Lower leg skin (tissue), 4 donors: ENCODE measurements at regions not wholly inside any gene's neighbourhood (a gene's known extent, or its start where the extent isn't known, plus 50 kb on each side); places are given as distances from the start of the nearest gene placed in this dataset.

Experiments used
- DNase-seq, 2 donors: peaks; one replicate each; pipeline ENCODE4 v3.0.0-alpha.2; 2019; ENCODE audit warnings: low spot score in 2 of 2
- H3K4me3 ChIP-seq: fragments of 200-600 bp; sonication (generic); 2 replicates; pipeline ENCODE4 v1.5.1; 2017; ENCODE audit warnings: mild to moderate bottlenecking, low read depth; ENCODE audit not compliant: poor library complexity, severe bottlenecking
- POLR2A ChIP-seq, 2 donors: fragments of 450-650 bp; IDR thresholded peaks; one replicate each; pipeline ENCODE4 v1.6.1; 2016 to 2017; ENCODE audit warnings: antibody characterized with exemption in 2 of 2, mild to moderate bottlenecking in 1 of 2, moderate library complexity in 1 of 2
- WGBS, 2 donors: methylation state at CpG; one replicate each; pipeline ENCODE4 v1.1.5; 2018; 5-methylcytosine and 5-hydroxymethylcytosine counted together
- intact Hi-C: fragments of 100-400 bp; cut with DNase I; formaldehyde crosslinking; loops from one replicate; pipeline ENCODE4 v1.15.0; 2023; ENCODE audit warnings: low total_unique reads
- TF ChIP-seq, protein P1 (sequence below), 3 donors: fragments of 450-650 bp; IDR thresholded peaks; one replicate each; pipeline ENCODE4 v1.5.1; 2016; ENCODE audit warnings: antibody characterized with exemption in 3 of 3, mild to moderate bottlenecking in 3 of 3, moderate library complexity in 2 of 3

DNA sequence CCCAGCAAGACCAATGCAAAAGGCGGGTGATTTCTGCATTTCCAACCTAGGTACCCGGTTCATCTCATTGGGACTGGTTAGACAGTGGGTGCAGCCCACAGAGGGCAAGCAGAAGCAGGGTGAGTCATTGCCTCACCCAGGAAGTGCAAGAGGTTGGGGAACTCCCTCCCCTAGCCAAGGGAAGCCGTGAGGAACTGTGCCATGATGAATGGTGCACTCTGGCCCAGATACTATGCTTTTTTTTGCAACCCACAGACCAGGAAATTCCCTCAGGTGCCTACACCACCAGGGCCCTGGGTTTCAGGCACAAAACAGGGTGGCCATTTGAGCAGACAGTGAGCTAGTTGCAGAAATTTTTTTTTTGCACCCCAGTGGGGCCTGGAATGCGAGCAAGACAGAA lies 662.6 kb upstream of the ACVR2A start:
- no peak for DNase-seq
- intact Hi-C loops = no loop called here
- H3K4me3 ChIP-seq = no peak overlapping the region
- 58 to 64% methylated on average over 4 of the region's 4 CpGs for WGBS, 2 donors
- no peak for TF ChIP-seq POLR2A (IDR thresholded peaks at IDR 0.05)
- TF ChIP-seq, protein P1, sequence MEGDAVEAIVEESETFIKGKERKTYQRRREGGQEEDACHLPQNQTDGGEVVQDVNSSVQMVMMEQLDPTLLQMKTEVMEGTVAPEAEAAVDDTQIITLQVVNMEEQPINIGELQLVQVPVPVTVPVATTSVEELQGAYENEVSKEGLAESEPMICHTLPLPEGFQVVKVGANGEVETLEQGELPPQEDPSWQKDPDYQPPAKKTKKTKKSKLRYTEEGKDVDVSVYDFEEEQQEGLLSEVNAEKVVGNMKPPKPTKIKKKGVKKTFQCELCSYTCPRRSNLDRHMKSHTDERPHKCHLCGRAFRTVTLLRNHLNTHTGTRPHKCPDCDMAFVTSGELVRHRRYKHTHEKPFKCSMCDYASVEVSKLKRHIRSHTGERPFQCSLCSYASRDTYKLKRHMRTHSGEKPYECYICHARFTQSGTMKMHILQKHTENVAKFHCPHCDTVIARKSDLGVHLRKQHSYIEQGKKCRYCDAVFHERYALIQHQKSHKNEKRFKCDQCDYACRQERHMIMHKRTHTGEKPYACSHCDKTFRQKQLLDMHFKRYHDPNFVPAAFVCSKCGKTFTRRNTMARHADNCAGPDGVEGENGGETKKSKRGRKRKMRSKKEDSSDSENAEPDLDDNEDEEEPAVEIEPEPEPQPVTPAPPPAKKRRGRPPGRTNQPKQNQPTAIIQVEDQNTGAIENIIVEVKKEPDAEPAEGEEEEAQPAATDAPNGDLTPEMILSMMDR (IDR thresholded peaks at IDR 0.05) = no peak

DNA sequence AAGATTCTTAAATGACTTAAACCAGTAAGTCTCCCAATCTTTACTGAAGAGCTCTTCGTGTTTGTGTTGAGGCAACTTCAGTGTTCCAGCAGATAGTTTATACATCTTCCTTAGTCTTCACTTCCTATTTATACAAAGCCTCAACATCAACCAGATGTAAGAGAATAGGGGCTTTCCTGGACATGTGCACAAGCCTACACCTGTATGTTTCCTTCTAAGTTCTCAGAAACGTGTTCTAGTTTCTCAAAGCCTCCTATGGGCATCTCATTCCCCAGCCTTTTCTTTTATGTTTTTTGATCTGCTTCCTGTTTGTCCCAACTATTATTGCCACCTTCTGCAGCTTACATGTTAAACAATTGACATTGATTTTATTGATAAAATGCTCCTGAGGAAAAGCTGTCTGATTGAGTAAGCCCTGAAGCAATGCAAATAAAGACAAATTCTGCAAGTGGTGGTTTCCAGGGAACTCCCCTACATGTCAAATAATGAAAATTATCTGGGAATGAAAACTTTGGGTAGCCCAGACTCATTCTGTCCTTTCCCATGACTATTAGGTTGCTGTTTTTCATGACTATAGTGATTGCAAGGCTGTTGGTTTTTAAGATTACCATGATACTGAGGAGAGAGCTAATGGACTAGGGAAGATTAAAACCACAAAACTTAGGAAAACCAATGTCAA lies 663.3 kb upstream of the ACVR2A start:
- TF ChIP-seq, protein P1 (IDR thresholded peaks at IDR 0.05) = no peak
- no peak for TF ChIP-seq POLR2A (IDR thresholded peaks at IDR 0.05)
- intact Hi-C loops = no loop called here
- no peak overlapping the region for H3K4me3 ChIP-seq
- no peak for DNase-seq
- 64 to 65% methylated on average over 2 of the region's 2 CpGs for WGBS, 2 donors

DNA sequence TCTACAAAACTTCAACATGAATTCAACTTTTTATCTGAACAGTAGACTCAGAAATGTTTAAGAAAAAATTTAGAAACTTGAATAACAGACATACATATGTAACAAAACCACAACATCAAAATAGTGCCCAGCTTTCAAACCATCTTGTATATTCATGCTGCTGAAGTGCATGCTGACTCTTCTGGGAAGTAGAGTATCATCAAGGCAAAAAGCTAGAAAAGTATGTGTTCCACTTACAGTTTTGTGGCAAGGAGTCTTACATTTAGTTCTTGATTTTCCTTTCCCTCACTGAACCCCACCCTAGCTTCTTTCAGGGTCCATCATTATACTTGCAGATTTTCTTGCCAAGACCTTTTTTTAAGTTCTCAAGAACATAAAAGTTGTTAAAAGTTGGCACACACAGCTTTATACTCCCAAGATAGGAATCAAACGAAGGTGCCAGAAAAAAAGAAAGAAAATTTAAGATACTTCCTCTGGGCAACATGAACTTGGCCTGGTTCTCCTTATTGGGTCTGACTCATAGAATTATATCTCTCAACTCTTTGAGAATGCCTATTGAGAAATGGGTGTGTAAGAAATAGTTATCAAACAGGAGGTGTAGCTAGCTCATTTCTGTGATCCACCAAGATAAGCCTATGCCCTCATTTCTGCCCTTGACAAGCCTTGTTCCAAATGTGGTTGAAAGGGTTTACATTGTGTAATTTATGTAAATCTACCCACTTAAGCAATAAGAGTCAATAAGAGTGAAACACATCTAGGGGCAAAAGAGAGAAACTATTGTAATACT lies 667.6 kb upstream of the ACVR2A start:
- WGBS, 2 donors = 15% methylated on average over 1 of the region's 1 CpG
- no peak overlapping the region for H3K4me3 ChIP-seq
- intact Hi-C loops = no loop called here
- no peak for DNase-seq
- no peak for TF ChIP-seq POLR2A (IDR thresholded peaks at IDR 0.05)
- TF ChIP-seq, protein P1 (IDR thresholded peaks at IDR 0.05) = no peak

DNA sequence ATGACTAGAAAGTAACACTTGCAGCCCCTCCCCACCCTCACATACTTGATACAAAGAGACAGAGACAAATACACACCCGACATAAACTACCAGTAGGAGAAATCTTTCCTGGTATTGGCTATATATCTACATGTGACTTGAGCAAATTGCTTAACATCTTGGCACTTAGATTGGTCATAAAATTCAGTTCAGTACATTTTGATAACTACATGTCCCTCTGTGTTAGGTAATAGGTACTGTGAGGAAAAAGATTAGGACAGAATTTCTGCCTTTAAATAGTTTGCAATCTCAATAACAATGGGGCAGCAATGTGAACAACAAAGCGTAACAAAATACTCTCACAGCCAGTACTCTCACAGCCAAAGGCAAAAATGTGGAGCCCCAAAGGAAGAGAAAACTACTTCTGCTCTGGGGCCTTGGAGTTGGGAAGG lies 670.0 kb upstream of the ACVR2A start:
- WGBS, 2 donors = 57 to 64% methylated on average over 2 of the region's 2 CpGs
- no peak for DNase-seq

DNA sequence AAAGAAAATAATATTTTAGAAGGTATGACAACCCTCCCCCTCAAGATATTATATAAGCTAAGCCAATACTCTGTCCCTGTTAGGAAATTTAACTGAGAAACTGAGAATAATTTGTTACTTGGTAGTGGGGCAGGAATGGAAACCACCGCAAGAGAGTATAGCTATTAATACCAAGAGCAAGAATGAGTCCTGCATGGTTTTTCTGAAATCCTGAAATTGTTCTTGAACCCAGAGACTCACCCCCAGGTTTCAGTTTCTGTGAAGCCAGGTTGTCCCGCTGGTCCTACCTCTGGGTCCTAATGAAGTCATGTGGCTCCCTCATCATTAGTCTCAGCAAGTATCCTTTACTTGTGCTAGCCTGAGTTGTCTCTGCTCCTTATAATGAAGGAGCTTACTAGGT lies 671.0 kb upstream of the ACVR2A start:
- DNase-seq = no peak
- intact Hi-C loops = no loop called here

More for the DNA sequence above, 670.0 kb upstream of the ACVR2A start:
- intact Hi-C loops = no loop called here
- no peak for TF ChIP-seq POLR2A (IDR thresholded peaks at IDR 0.05)
- TF ChIP-seq, protein P1 (IDR thresholded peaks at IDR 0.05) = no peak
- no peak overlapping the region for H3K4me3 ChIP-seq

More for the DNA sequence above, 671.0 kb upstream of the ACVR2A start:
- WGBS, 2 donors = 90 to 95% methylated on average over 2 of the region's 2 CpGs
- TF ChIP-seq POLR2A (IDR thresholded peaks at IDR 0.05) = no peak
- TF ChIP-seq, protein P1 (IDR thresholded peaks at IDR 0.05) = no peak
- no peak overlapping the region for H3K4me3 ChIP-seq
